OCI-LY1 (cell line): ENCODE measurements at regions not wholly inside any gene's neighbourhood (a gene's known extent, or its start where the extent isn't known, plus 50 kb on each side); places are given as distances from the start of the nearest gene placed in this dataset.

Source experiments
- H2AFZ ChIP-seq: fragments of 200-600 bp; sonication (generic), shearing (Covaris generic); 2 replicates; pipeline ENCODE4 v1.6.0; 2014; ENCODE audit warnings: antibody characterized with exemption, mild to moderate bottlenecking, low read length
- H3F3A ChIP-seq: fragments of 200-600 bp; sonication (generic), shearing (Covaris generic); 2 replicates; pipeline ENCODE4 v1.6.0; 2014; ENCODE audit warnings: mild to moderate bottlenecking, antibody characterized with exemption, low read length, moderate library complexity; ENCODE audit not compliant: insufficient read depth
- H3K27ac ChIP-seq: fragments of 200-600 bp; sonication (generic); 2 replicates; pipeline ENCODE4 v1.5.1; 2014; ENCODE audit warnings: low read length, mixed run types, mild to moderate bottlenecking, low read depth; ENCODE audit not compliant: poor library complexity, severe bottlenecking
- H3K27me3 ChIP-seq: fragments of 200-600 bp; sonication (generic); 2 replicates; pipeline ENCODE4 v1.6.0; 2014; ENCODE audit warnings: antibody characterized with exemption, mild to moderate bottlenecking, low read length, moderate library complexity; ENCODE audit not compliant: insufficient read depth
- H3K36me3 ChIP-seq: fragments of 200-600 bp; sonication (generic); 2 replicates; pipeline ENCODE4 v1.6.1; 2014; ENCODE audit warnings: mild to moderate bottlenecking, antibody characterized with exemption, low read length, moderate library complexity, mixed read lengths; ENCODE audit not compliant: insufficient read depth
- H3K4me1 ChIP-seq: fragments of 200-600 bp; sonication (generic); 2 replicates; pipeline ENCODE4 v1.5.1; 2014; ENCODE audit warnings: mild to moderate bottlenecking, low read length, moderate library complexity; ENCODE audit not compliant: insufficient read depth, severe bottlenecking
- H3K4me2 ChIP-seq: fragments of 200-600 bp; sonication (generic), shearing (Covaris generic); 2 replicates; pipeline ENCODE4 v1.6.1; 2014; ENCODE audit warnings: low read length
- H3K4me3 ChIP-seq: fragments of 200-600 bp; sonication (generic); 2 replicates; pipeline ENCODE4 v1.5.1; 2014; ENCODE audit warnings: low read length, low read depth, mild to moderate bottlenecking, mixed read lengths; ENCODE audit not compliant: poor library complexity, severe bottlenecking
- H3K79me2 ChIP-seq: fragments of 200-600 bp; shearing (Covaris generic); 2 replicates; pipeline ENCODE4 v1.6.1; 2016; ENCODE audit warnings: mixed run types, low read length, mixed read lengths; ENCODE audit not compliant: insufficient read depth
- H3K9ac ChIP-seq: fragments of 200-600 bp; sonication (generic), shearing (Covaris generic); 2 replicates; pipeline ENCODE4 v1.6.1; 2014; ENCODE audit warnings: mild to moderate bottlenecking, low read length, mixed read lengths
- H3K9me2 ChIP-seq: fragments of 200-600 bp; sonication (generic), shearing (Covaris generic); 2 replicates; pipeline ENCODE4 v1.6.1; 2014; ENCODE audit warnings: low read depth, mild to moderate bottlenecking, low read length, mixed read lengths
- H3K9me3 ChIP-seq: fragments of 200-600 bp; shearing (Covaris generic); 2 replicates; pipeline ENCODE4 v1.6.1; 2014; ENCODE audit warnings: low read length, mixed read lengths
- H4K20me1 ChIP-seq: fragments of 200-600 bp; sonication (generic), shearing (Covaris generic); 2 replicates; pipeline ENCODE4 v1.6.0; 2016; ENCODE audit warnings: mild to moderate bottlenecking, low read length; ENCODE audit not compliant: insufficient read depth
- CTCF ChIP-seq: fragments of 200-600 bp; sonication (generic), shearing (Covaris generic); IDR thresholded peaks from 2 replicates; pipeline ENCODE4 v1.5.1; 2017; ENCODE audit warnings: mild to moderate bottlenecking, antibody characterized with exemption, low read length, moderate library complexity, mixed read lengths
- EZH2 ChIP-seq: fragments of 200-600 bp; sonication (generic), shearing (Covaris generic); IDR thresholded peaks from 2 replicates; pipeline ENCODE4 v1.8.0; 2017; ENCODE audit warnings: borderline replicate concordance, mixed run types, mild to moderate bottlenecking, antibody characterized with exemption, low read length, moderate library complexity, mixed read lengths

DNA sequence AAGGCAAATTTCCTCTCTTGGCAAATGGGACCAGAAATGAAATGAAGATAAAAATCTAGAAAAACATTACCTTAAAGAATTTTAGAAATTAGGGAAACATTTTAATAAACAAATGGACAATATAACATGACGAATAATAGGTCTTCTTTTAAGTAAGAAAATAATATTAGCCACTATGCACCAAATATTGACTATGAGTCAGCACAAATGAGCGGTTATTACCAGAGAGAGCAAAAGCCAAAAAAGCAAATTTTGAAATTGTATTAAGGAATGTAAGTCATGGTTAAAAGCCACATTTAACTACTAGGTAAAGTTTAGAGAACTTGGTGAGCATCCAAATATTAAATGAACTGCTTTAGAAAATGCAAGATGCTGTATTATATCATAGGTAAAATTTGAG is 376.6 kb upstream of the JAG1 start:
- H3K9ac ChIP-seq, result no peak overlapping the region
- H3K4me3 ChIP-seq, result no peak overlapping the region
- no peaks in the 10 kb centered on the region for H3K9me3 ChIP-seq
- no peaks in the 10 kb centered on the region for H3F3A ChIP-seq
- no peaks in the 10 kb centered on the region for H3K79me2 ChIP-seq
- H3K4me1 ChIP-seq, result no peaks in the 10 kb centered on the region
- no peak overlapping the region for H2AFZ ChIP-seq
- TF ChIP-seq EZH2, result no peak
- TF ChIP-seq CTCF, result no peak
- no peaks in the 10 kb centered on the region for H3K36me3 ChIP-seq
- H3K9me2 ChIP-seq, result no peaks in the 10 kb centered on the region
- H3K27ac ChIP-seq, result no peak overlapping the region
- no peaks in the 10 kb centered on the region for H4K20me1 ChIP-seq
- H3K27me3 ChIP-seq, result no peaks in the 10 kb centered on the region
- no peak overlapping the region for H3K4me2 ChIP-seq

DNA sequence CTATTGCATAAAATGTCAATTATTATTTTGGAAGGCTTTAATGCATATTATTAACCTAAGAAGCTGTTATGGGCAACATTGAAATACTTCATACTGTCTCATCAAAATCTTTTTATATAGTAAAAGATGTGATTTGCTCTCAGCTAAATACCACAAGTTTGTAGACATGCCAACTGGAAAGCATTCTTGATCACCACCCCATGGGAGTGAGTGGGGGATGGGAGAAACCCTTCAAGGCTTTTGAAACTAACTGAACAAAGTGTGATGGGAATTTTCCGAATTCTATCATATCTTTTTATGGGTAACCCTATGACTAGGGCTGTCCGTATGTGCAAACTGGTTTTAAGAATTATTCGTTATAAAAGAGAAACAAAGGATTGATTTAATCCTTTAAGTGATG is 377.3 kb upstream of the JAG1 start:
- Histone ChIP-seq H3K79me2 (no peaks in the 10 kb centered on the region), H3K4me1 (no peaks in the 10 kb centered on the region), H2AFZ (no peak overlapping the region), H3K4me2 (no peak overlapping the region), H3K4me3 (no peak overlapping the region), H3K36me3 (no peaks in the 10 kb centered on the region), H3K27ac (no peak overlapping the region), H3K9me2 (no peaks in the 10 kb centered on the region), H3K9ac (no peak overlapping the region), H3F3A (no peaks in the 10 kb centered on the region), H4K20me1 (no peaks in the 10 kb centered on the region), H3K9me3 (no peaks in the 10 kb centered on the region), H3K27me3 (no peaks in the 10 kb centered on the region)
- TF ChIP-seq CTCF (no peak), EZH2 (no peak)

DNA sequence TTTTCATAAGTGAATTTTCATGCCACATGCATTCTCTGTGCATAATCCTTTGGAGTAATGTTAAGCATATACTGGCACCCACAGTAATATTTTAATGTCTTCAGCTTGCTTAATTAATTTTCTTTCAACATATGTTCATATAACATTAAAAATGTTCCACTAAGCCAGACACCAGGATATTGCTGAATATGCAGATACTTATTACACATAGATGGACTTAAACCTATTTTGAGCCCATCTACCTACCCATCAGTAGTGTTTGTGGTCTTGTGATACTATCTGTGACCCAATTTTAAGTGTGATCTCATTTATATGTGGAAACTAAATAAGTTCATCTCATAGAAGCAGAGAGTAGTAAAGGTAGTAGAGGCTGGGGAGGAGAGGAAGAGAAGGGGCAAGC is 379.5 kb upstream of the JAG1 start:
- Histone ChIP-seq H3K9me3 (no peaks in the 10 kb centered on the region), H3K4me2 (no peak overlapping the region), H4K20me1 (no peaks in the 10 kb centered on the region), H3K4me3 (no peak overlapping the region), H3K4me1 (no peaks in the 10 kb centered on the region), H3K9me2 (no peaks in the 10 kb centered on the region), H3K79me2 (no peaks in the 10 kb centered on the region), H3K27me3 (no peaks in the 10 kb centered on the region), H3K27ac (no peak overlapping the region), H3F3A (no peaks in the 10 kb centered on the region), H2AFZ (no peak overlapping the region), H3K9ac (no peak overlapping the region), H3K36me3 (no peaks in the 10 kb centered on the region)
- TF ChIP-seq CTCF (no peak), EZH2 (no peak)
